Spleen (tissue), 7 donors: ENCODE measurements at regions not wholly inside any gene's neighbourhood (a gene's known extent, or its start where the extent isn't known, plus 50 kb on each side); places are given as distances from the start of the nearest gene placed in this dataset.

Source experiments
- POLR2A ChIP-seq, 3 donors: fragments of 450-650 bp; IDR thresholded peaks; one replicate each; pipeline ENCODE4 v1.5.1; 2017; ENCODE audit warnings: antibody characterized with exemption in 3 of 3, mild to moderate bottlenecking in 1 of 3
- POLR2AphosphoS5 ChIP-seq, 3 donors: sonication (generic); formaldehyde crosslinking; IDR thresholded peaks; one replicate each; pipeline ENCODE4 v1.5.1; 2017; ENCODE audit warnings: antibody characterized with exemption in 3 of 3
- TF ChIP-seq, protein P1 (sequence below), 11 experiments: fragments of 200-600 bp in 7 of 11; fragments of 450-650 bp in 4 of 11; sonication (generic) in 4 of 11; IDR thresholded peaks in 8 of 11; conservative IDR thresholded peaks in 3 of 11; 1 replicate in 7 of 11; 2 replicates in 4 of 11; pipeline versions ENCODE4 v1.4.0 to v1.8.0; 2016 to 2021; ENCODE audit warnings: antibody characterized with exemption in 11 of 11, inconsistent platforms in 4 of 11, mild to moderate bottlenecking in 1 of 11
- donor health status: DM: no; HTN: no; CAD: no; lungs with moderate emphysema.
- donor health status: DM: no; HTN: no; CAD: no.
- donor health status: DM: no; HTN: no; CAD: no.

DNA sequence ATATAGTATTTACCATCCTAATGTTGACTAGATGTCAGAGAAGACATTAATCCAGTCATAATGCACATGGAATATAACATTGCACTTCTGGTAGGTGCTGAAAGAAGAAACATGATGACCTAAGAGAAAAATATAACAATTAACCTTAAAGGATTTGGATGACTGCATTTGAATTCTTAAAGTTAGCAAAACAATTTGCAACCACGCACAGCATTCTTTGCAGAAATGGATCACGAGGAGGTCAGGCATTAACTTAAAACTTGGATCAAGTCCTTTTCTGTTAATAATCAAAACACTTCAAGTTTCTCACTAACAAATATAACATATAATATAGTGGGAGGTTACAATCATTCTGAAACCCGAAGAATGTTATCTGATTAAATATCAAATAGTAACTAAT lies 525.0 kb upstream of the SLITRK6 start:
- TF ChIP-seq, protein P1, sequence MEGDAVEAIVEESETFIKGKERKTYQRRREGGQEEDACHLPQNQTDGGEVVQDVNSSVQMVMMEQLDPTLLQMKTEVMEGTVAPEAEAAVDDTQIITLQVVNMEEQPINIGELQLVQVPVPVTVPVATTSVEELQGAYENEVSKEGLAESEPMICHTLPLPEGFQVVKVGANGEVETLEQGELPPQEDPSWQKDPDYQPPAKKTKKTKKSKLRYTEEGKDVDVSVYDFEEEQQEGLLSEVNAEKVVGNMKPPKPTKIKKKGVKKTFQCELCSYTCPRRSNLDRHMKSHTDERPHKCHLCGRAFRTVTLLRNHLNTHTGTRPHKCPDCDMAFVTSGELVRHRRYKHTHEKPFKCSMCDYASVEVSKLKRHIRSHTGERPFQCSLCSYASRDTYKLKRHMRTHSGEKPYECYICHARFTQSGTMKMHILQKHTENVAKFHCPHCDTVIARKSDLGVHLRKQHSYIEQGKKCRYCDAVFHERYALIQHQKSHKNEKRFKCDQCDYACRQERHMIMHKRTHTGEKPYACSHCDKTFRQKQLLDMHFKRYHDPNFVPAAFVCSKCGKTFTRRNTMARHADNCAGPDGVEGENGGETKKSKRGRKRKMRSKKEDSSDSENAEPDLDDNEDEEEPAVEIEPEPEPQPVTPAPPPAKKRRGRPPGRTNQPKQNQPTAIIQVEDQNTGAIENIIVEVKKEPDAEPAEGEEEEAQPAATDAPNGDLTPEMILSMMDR (IDR thresholded peaks at IDR 0.05 in 8 of 11, conservative IDR thresholded peaks at IDR 0.05 in 3 of 11): no peak
- TF ChIP-seq POLR2A (IDR thresholded peaks at IDR 0.05) (no peak), POLR2AphosphoS5 (IDR thresholded peaks at IDR 0.05) (no peak)
